GM23338 (cell line): ENCODE measurements at regions not wholly inside any gene's neighbourhood (a gene's known extent, or its start where the extent isn't known, plus 50 kb on each side); places are given as distances from the start of the nearest gene placed in this dataset.

Experiments
- ATAC-seq: fragments of 200-7000 bp; cut with Tn5 transposase; 3 replicates; pipeline ENCODE4 v1.9.1; 2020
- DNase-seq: peaks from one replicate; pipeline ENCODE4 v3.0.0-alpha.2; 2015; ENCODE audit warnings: low spot score
- H2AFZ ChIP-seq: fragments of 200-600 bp; sonication (generic); 2 replicates; pipeline ENCODE4 v1.8.0; 2016; ENCODE audit warnings: antibody characterized with exemption, mild to moderate bottlenecking, moderate library complexity
- H3F3A ChIP-seq: fragments of 200-600 bp; sonication (generic); replicated peaks from 2 replicates; pipeline ENCODE4 v1.8.0; 2017; ENCODE audit warnings: antibody characterized with exemption, mixed run types, low read depth
- H3K27ac ChIP-seq: fragments of 200-600 bp; sonication (generic); 2 replicates; pipeline ENCODE4 v1.6.1; 2016; ENCODE audit warnings: low read depth
- H3K27me3 ChIP-seq: fragments of 200-600 bp; sonication (generic); 2 replicates; pipeline ENCODE4 v1.8.0; 2016; ENCODE audit warnings: mild to moderate bottlenecking, mixed run types, moderate library complexity; ENCODE audit not compliant: insufficient read depth
- H3K36me3 ChIP-seq: fragments of 200-600 bp; sonication (generic); 2 replicates; pipeline ENCODE4 v1.8.0; 2016; ENCODE audit warnings: mild to moderate bottlenecking; ENCODE audit not compliant: insufficient read depth
- H3K4me1 ChIP-seq: fragments of 200-600 bp; sonication (generic); 2 replicates; pipeline ENCODE4 v1.8.0; 2016; ENCODE audit warnings: mild to moderate bottlenecking, moderate library complexity; ENCODE audit not compliant: insufficient read depth
- H3K4me2 ChIP-seq: fragments of 200-600 bp; sonication (generic); 2 replicates; pipeline ENCODE4 v1.7.1; 2017; ENCODE audit warnings: mixed run types
- H3K4me3 ChIP-seq: fragments of 200-600 bp; sonication (generic); 2 replicates; pipeline ENCODE4 v1.6.1; 2016; ENCODE audit warnings: mixed run types
- H3K79me2 ChIP-seq: fragments of 200-600 bp; sonication (generic); replicated peaks from 2 replicates; pipeline ENCODE4 v1.8.0; 2017; ENCODE audit warnings: mild to moderate bottlenecking; ENCODE audit not compliant: insufficient read depth
- H3K9me2 ChIP-seq: fragments of 200-600 bp; sonication (generic); 2 replicates; pipeline ENCODE4 v1.8.0; 2017; ENCODE audit not compliant: insufficient read depth
- H4K20me1 ChIP-seq: fragments of 200-600 bp; sonication (generic); replicated peaks from 2 replicates; pipeline ENCODE4 v1.8.0; 2017; ENCODE audit warnings: mild to moderate bottlenecking; ENCODE audit not compliant: insufficient read depth
- H3K27ac Mint-ChIP-seq: 2 replicates; pipeline ENCODE4 v1.8.0; 2020; ENCODE audit warnings: inconsistent platforms, mild to moderate bottlenecking, moderate library complexity, mixed read lengths
- H3K27me3 Mint-ChIP-seq: 3 replicates; pipeline ENCODE4 v1.8.0; 2022; ENCODE audit warnings: low read depth, mild to moderate bottlenecking, moderate library complexity, mixed read lengths, inconsistent platforms; ENCODE audit not compliant: insufficient read depth, poor library complexity
- H3K36me3 Mint-ChIP-seq: 3 replicates; pipeline ENCODE4 v1.8.0; 2021; ENCODE audit warnings: low read depth, mild to moderate bottlenecking, inconsistent platforms, moderate library complexity, mixed read lengths
- H3K4me1 Mint-ChIP-seq: 3 replicates; pipeline ENCODE4 v1.8.0; 2020; ENCODE audit warnings: mild to moderate bottlenecking, inconsistent platforms, mixed read lengths
- H3K4me3 Mint-ChIP-seq: 3 replicates; pipeline ENCODE4 v1.8.0; 2021; ENCODE audit warnings: moderate library complexity, mild to moderate bottlenecking, inconsistent platforms, mixed read lengths
- H3K9me3 Mint-ChIP-seq: 3 replicates; pipeline ENCODE4 v1.8.0; 2020; ENCODE audit warnings: moderate library complexity, mild to moderate bottlenecking, inconsistent platforms, mixed read lengths
- CREB1 ChIP-seq: fragments of 250-450 bp; sonication (Bioruptor Pico); IDR thresholded peaks from 2 replicates; pipeline ENCODE4 v1.5.0; 2020; ENCODE audit warnings: low read depth, mild to moderate bottlenecking, moderate library complexity
- EZH2 ChIP-seq: fragments of 200-600 bp; sonication (generic); IDR thresholded peaks from one replicate; pipeline ENCODE4 v1.8.0; 2017; ENCODE audit warnings: antibody characterized with exemption, mild to moderate bottlenecking, low read depth; ENCODE audit not compliant: unreplicated experiment
- EZH2phosphoT487 ChIP-seq: fragments of 200-600 bp; sonication (generic); IDR thresholded peaks from one replicate; pipeline ENCODE4 v1.8.1; 2018; ENCODE audit warnings: antibody characterized with exemption; ENCODE audit not compliant: unreplicated experiment
- JUNB ChIP-seq: IDR thresholded peaks from one replicate; pipeline ENCODE4 v1.6.1; 2016; ENCODE audit warnings: antibody characterized with exemption; ENCODE audit not compliant: unreplicated experiment
- NANOG ChIP-seq: IDR thresholded peaks from 2 replicates; pipeline ENCODE4 v1.6.1; 2016; ENCODE audit warnings: antibody characterized with exemption, borderline replicate concordance
- POLR2AphosphoS5 ChIP-seq: IDR thresholded peaks from 2 replicates; pipeline ENCODE4 v1.6.1; 2016; ENCODE audit warnings: antibody characterized with exemption, low read depth
- REST ChIP-seq: IDR thresholded peaks from one replicate; pipeline ENCODE4 v1.6.1; 2018; ENCODE audit warnings: antibody characterized with exemption; ENCODE audit not compliant: unreplicated experiment
- STAT1 ChIP-seq: IDR thresholded peaks from one replicate; pipeline ENCODE4 v1.6.1; 2016; ENCODE audit warnings: antibody characterized with exemption; ENCODE audit not compliant: unreplicated experiment
- ZNF114 ChIP-seq: fragments of 250-450 bp; sonication (Bioruptor Pico); IDR thresholded peaks from 2 replicates; pipeline ENCODE4 v1.5.0; 2020; ENCODE audit warnings: mild to moderate bottlenecking, moderate library complexity
- ZNF331 ChIP-seq: fragments of 250-450 bp; sonication (Bioruptor Pico); IDR thresholded peaks from 2 replicates; pipeline ENCODE4 v1.5.0; 2020; ENCODE audit warnings: low read depth, mild to moderate bottlenecking, moderate library complexity
- ZNF462 ChIP-seq: fragments of 250-450 bp; sonication (Bioruptor Pico); IDR thresholded peaks from 2 replicates; pipeline ENCODE4 v1.5.0; 2020; ENCODE audit warnings: mild to moderate bottlenecking, moderate library complexity
- TF ChIP-seq, protein P1 (sequence below), 2 experiments: fragments of 200-600 bp in 1 of 2; sonication (generic) in 1 of 2; conservative IDR thresholded peaks; 2 replicates each; pipeline versions ENCODE4 v1.5.1 to v1.6.1; 2016 to 2017; ENCODE audit warnings: antibody characterized with exemption in 2 of 2, low read depth in 2 of 2, mild to moderate bottlenecking in 2 of 2, moderate library complexity in 1 of 2
- TF ChIP-seq, protein P2 (sequence below): IDR thresholded peaks from 2 replicates; pipeline ENCODE4 v1.6.1; 2016; ENCODE audit warnings: antibody characterized with exemption

- no peak overlapping the region for H3K4me3 ChIP-seq
- no peak overlapping the region for H3K4me3 Mint-ChIP-seq
- no peaks in the 10 kb centered on the region for H3K27me3 ChIP-seq
- 0 out of 2 replicates have a peak, but pooled peaks cover 7% of the 10 kb centered on the region for H3K9me2 ChIP-seq
- no peak for TF ChIP-seq ZNF462 (CRISPR knock-in tag)
- TF ChIP-seq POLR2AphosphoS5 = no peak
- TF ChIP-seq REST = no peak
- TF ChIP-seq ZNF114 (CRISPR knock-in tag) = no peak
- no peak for TF ChIP-seq STAT1
- TF ChIP-seq, protein P1, sequence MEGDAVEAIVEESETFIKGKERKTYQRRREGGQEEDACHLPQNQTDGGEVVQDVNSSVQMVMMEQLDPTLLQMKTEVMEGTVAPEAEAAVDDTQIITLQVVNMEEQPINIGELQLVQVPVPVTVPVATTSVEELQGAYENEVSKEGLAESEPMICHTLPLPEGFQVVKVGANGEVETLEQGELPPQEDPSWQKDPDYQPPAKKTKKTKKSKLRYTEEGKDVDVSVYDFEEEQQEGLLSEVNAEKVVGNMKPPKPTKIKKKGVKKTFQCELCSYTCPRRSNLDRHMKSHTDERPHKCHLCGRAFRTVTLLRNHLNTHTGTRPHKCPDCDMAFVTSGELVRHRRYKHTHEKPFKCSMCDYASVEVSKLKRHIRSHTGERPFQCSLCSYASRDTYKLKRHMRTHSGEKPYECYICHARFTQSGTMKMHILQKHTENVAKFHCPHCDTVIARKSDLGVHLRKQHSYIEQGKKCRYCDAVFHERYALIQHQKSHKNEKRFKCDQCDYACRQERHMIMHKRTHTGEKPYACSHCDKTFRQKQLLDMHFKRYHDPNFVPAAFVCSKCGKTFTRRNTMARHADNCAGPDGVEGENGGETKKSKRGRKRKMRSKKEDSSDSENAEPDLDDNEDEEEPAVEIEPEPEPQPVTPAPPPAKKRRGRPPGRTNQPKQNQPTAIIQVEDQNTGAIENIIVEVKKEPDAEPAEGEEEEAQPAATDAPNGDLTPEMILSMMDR (conservative IDR thresholded peaks at IDR 0.05; ENCODE audit: low read depth in 2 of 2) = no peak
- TF ChIP-seq, protein P2, sequence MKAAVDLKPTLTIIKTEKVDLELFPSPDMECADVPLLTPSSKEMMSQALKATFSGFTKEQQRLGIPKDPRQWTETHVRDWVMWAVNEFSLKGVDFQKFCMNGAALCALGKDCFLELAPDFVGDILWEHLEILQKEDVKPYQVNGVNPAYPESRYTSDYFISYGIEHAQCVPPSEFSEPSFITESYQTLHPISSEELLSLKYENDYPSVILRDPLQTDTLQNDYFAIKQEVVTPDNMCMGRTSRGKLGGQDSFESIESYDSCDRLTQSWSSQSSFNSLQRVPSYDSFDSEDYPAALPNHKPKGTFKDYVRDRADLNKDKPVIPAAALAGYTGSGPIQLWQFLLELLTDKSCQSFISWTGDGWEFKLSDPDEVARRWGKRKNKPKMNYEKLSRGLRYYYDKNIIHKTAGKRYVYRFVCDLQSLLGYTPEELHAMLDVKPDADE = no peak
- TF ChIP-seq CREB1 (CRISPR knock-in tag) = no peak
- no peak for TF ChIP-seq EZH2phosphoT487
- no peak for TF ChIP-seq JUNB
- TF ChIP-seq NANOG = no peak
- no peak for TF ChIP-seq ZNF331
- TF ChIP-seq EZH2 = no peak
- no peak for ATAC-seq
- no peak for DNase-seq
- H3K9me3 Mint-ChIP-seq = no peaks in the 10 kb centered on the region
- H3K36me3 ChIP-seq = no peaks in the 10 kb centered on the region
- no peaks in the 10 kb centered on the region for H3K36me3 Mint-ChIP-seq
- H3K4me1 Mint-ChIP-seq = peaks cover 16% of the 10 kb centered on the region
- no peak overlapping the region for H2AFZ ChIP-seq
- H3K79me2 ChIP-seq = no peaks in the 10 kb centered on the region
- H3K27ac ChIP-seq = no peak overlapping the region
- H3K27ac Mint-ChIP-seq = no peak overlapping the region
- H3K27me3 Mint-ChIP-seq = no peaks in the 10 kb centered on the region
- no peak overlapping the region for H3K4me2 ChIP-seq
- no peaks in the 10 kb centered on the region for H3F3A ChIP-seq
- H4K20me1 ChIP-seq = no peaks in the 10 kb centered on the region
- peaks cover 18% of the 10 kb centered on the region; the same call in 1 of the 2 replicates for H3K4me1 ChIP-seq
These were observed 63.0 kb upstream of the FAM3C start for GRCh38 chr7:121459148-121459547.
